MCF 10A (cell line): ENCODE measurements at regions not wholly inside any gene's neighbourhood (a gene's known extent, or its start where the extent isn't known, plus 50 kb on each side); places are given as distances from the start of the nearest gene placed in this dataset.
A peak's percentile ranks its signal among the peaks of the same experiment; 100 is the strongest.

Experiments used
- BruUV-seq: library from RNA; stranded (reverse); fragments of 400-500 nt; replicated peaks from 2 replicates; lab custom pipeline; 2021; lab: Mats Ljungman, UMichigan
- CTCF ChIA-PET: fragments of 300-600 bp; sonication (Branson Sonifier 250); formaldehyde crosslinking; extraction: SDS; loops from one replicate; lab custom pipeline; 2021; ENCODE audit warnings: antibody characterized with exemption, inconsistent platforms; lab: Yijun Ruan, JAX
- POLR2A ChIA-PET: fragments of 300-600, 350-650 bp; sonication (Branson Sonifier 250); formaldehyde crosslinking; extraction: SDS; loops from one replicate; lab custom pipeline; 2020; ENCODE audit warnings: antibody characterized with exemption, inconsistent platforms; lab: Yijun Ruan, JAX
- DNase-seq: peaks from one replicate; pipeline ENCODE4 v3.0.0-alpha.2; 2018; ENCODE audit not compliant: unreplicated experiment
- H3K27ac Mint-ChIP-seq: one replicate; pipeline ENCODE4 v1.8.0; 2022; ENCODE audit warnings: mild to moderate bottlenecking, low read depth, mixed read lengths; ENCODE audit not compliant: unreplicated experiment
- H3K27me3 Mint-ChIP-seq: one replicate; pipeline ENCODE4 v1.8.0; 2022; ENCODE audit warnings: mixed read lengths; ENCODE audit not compliant: insufficient read depth, unreplicated experiment
- H3K36me3 Mint-ChIP-seq: one replicate; pipeline ENCODE4 v1.8.0; 2022; ENCODE audit warnings: mild to moderate bottlenecking, moderate library complexity, mixed read lengths; ENCODE audit not compliant: insufficient read depth, unreplicated experiment
- H3K4me1 Mint-ChIP-seq: one replicate; pipeline ENCODE4 v1.8.0; 2022; ENCODE audit warnings: mixed read lengths; ENCODE audit not compliant: insufficient read depth, unreplicated experiment
- H3K4me3 Mint-ChIP-seq: one replicate; pipeline ENCODE4 v1.8.0; 2022; ENCODE audit warnings: mild to moderate bottlenecking, moderate library complexity, mixed read lengths; ENCODE audit not compliant: unreplicated experiment
- H3K9me3 Mint-ChIP-seq: one replicate; pipeline ENCODE4 v1.8.0; 2022; ENCODE audit warnings: mixed read lengths; ENCODE audit not compliant: unreplicated experiment
- intact Hi-C: fragments of 100-400 bp; cut with micrococcal nuclease; formaldehyde crosslinking; loops from 2 replicates; pipeline ENCODE4 v1.14.1; 2022
- TF ChIP-seq, protein P1 (sequence below): fragments of 200-600 bp; IDR thresholded peaks from one replicate; pipeline ENCODE4 v1.8.0; 2022; ENCODE audit warnings: antibody characterized with exemption, mild to moderate bottlenecking; ENCODE audit not compliant: unreplicated experiment

- ChIA-PET CTCF (no interaction called here), POLR2A (no interaction called here)
- Mint-ChIP-seq H3K9me3 (no peaks in the 10 kb centered on the region), H3K36me3 (peaks cover 7% of the 10 kb centered on the region), H3K27me3 (no peaks in the 10 kb centered on the region), H3K4me1 (peaks cover 11% of the 10 kb centered on the region), H3K4me3 (no peak overlapping the region), H3K27ac (no peak overlapping the region)
- BruUV-seq, result no TSS peak
- DNase-seq, result no peak
- TF ChIP-seq, protein P1, sequence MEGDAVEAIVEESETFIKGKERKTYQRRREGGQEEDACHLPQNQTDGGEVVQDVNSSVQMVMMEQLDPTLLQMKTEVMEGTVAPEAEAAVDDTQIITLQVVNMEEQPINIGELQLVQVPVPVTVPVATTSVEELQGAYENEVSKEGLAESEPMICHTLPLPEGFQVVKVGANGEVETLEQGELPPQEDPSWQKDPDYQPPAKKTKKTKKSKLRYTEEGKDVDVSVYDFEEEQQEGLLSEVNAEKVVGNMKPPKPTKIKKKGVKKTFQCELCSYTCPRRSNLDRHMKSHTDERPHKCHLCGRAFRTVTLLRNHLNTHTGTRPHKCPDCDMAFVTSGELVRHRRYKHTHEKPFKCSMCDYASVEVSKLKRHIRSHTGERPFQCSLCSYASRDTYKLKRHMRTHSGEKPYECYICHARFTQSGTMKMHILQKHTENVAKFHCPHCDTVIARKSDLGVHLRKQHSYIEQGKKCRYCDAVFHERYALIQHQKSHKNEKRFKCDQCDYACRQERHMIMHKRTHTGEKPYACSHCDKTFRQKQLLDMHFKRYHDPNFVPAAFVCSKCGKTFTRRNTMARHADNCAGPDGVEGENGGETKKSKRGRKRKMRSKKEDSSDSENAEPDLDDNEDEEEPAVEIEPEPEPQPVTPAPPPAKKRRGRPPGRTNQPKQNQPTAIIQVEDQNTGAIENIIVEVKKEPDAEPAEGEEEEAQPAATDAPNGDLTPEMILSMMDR, result no peak
- intact Hi-C loops, result no loop called here
These were observed 148.5 kb upstream of the RPS23 start for GRCh38 chr5:82426464-82427154.

DNA sequence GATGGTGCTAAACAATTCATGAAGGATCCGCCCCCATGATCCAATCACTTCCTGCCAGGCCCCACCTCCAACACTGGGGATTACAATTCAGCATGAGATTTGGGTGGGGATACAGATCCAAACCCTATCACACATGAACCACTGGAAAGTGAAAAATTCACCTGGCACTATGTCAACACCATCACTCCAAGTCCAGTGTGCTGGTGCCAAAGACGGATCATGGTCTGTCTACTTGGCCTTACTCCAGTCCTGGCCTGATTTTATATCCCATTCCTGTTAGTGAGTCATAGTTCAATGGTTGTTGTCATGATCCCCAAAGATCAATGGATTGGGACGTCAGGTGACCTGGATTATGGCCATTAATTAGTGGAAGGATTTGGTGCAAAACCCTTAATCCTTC, 147.4 kb upstream of the RPS23 start:
- Mint-ChIP-seq H3K4me3 (no peak overlapping the region), H3K36me3 (peaks cover 7% of the 10 kb centered on the region), H3K27me3 (no peaks in the 10 kb centered on the region), H3K27ac (no peak overlapping the region), H3K4me1 (peaks cover 21% of the 10 kb centered on the region), H3K9me3 (no peaks in the 10 kb centered on the region)
- peak; percentile 61 for DNase-seq
- intact Hi-C loops, result no loop called here
- BruUV-seq, result no TSS peak
- TF ChIP-seq, protein P1, result no peak
- POLR2A ChIA-PET, result no interaction called here
- CTCF ChIA-PET, result interaction anchor here (1.2 kb wide), 1 partner anchor 216 kb away, joined by 3 read pairs; no protein-coding TSS in a partner anchor

- no peaks in the 10 kb centered on the region for H3K9me3 Mint-ChIP-seq
- intact Hi-C loops, result no loop called here
- BruUV-seq, result no TSS peak
- ChIA-PET CTCF (interaction anchor here (0.5 to 1.2 kb wide), 5 partner anchors 62 to 685 kb away, joined by 3 to 5 read pairs (median 3); no protein-coding TSS in a partner anchor), POLR2A (interaction anchor here (0.7 kb wide), 1 partner anchor 857 kb away, joined by 3 read pairs; no protein-coding TSS in a partner anchor)
- DNase-seq, result no peak
- H3K4me3 Mint-ChIP-seq, result no peak overlapping the region
- H3K27ac Mint-ChIP-seq, result no peak overlapping the region
- peaks cover 7% of the 10 kb centered on the region for H3K36me3 Mint-ChIP-seq
- TF ChIP-seq, protein P1, result no peak
- H3K4me1 Mint-ChIP-seq, result peaks cover 33% of the 10 kb centered on the region
- H3K27me3 Mint-ChIP-seq, result no peaks in the 10 kb centered on the region
These were observed 146.1 kb upstream of the RPS23 start for GRCh38 chr5:82424211-82424610.

- peak; percentile 81 for DNase-seq
- ChIA-PET CTCF (interaction anchor here (0.5 to 2.2 kb wide), 3 partner anchors 28 to 392 kb away, joined by 3 to 9 read pairs (median 3); no protein-coding TSS in a partner anchor), POLR2A (interaction anchor here (1.9 kb wide), 1 partner anchor 65 kb away, joined by 13 read pairs; no protein-coding TSS in a partner anchor)
- intact Hi-C loops, result no loop called here
- peaks cover 7% of the 10 kb centered on the region for H3K36me3 Mint-ChIP-seq
- H3K27ac Mint-ChIP-seq, result peak overlapping the region; percentile 67
- H3K27me3 Mint-ChIP-seq, result no peaks in the 10 kb centered on the region
- peaks cover 46% of the 10 kb centered on the region for H3K4me1 Mint-ChIP-seq
- TF ChIP-seq, protein P1, result no peak
- no peak overlapping the region for H3K4me3 Mint-ChIP-seq
- BruUV-seq, result no TSS peak
- no peaks in the 10 kb centered on the region for H3K9me3 Mint-ChIP-seq
These were observed 144.6 kb upstream of the RPS23 start for GRCh38 chr5:82422751-82423181.
